Endothelial cell of umbilical vein (primary cell): ENCODE measurements at regions not wholly inside any gene's neighbourhood (a gene's known extent, or its start where the extent isn't known, plus 50 kb on each side); places are given as distances from the start of the nearest gene placed in this dataset.

Experiments used
- BruUV-seq: library from RNA; stranded (reverse); fragments of 400-500 nt; replicated peaks from 2 replicates; lab custom pipeline; 2021; lab: Mats Ljungman, UMichigan
- CTCF ChIA-PET: fragments of 300-600, 350-600 bp; sonication (Branson Sonifier 250); formaldehyde crosslinking; loops from one replicate; lab custom pipeline; 2021; ENCODE audit warnings: antibody characterized with exemption, inconsistent platforms; lab: Charles Lee
- POLR2A ChIA-PET: fragments of 300-600, 350-600 bp; sonication (Branson Sonifier 250); formaldehyde crosslinking; loops from one replicate; lab custom pipeline; 2021; ENCODE audit warnings: antibody characterized with exemption, inconsistent platforms; lab: Charles Lee
- DNase-seq: peaks from one replicate; pipeline ENCODE4 v3.0.0-alpha.2; 2011; ENCODE audit warnings: low read depth, low spot score
- FAIRE-seq: peaks from 2 replicates; lab custom pipeline; 2011; peaks lifted over from hg19 to GRCh38; lab: Jason Lieb, UNC
- H2AFZ ChIP-seq: 2 replicates; pipeline ENCODE4 v1.6.0; 2012; ENCODE audit warnings: low read depth, low read length, control low read depth, inconsistent platforms
- H3K27ac ChIP-seq: 2 replicates; pipeline ENCODE4 v1.5.1; 2011; ENCODE audit warnings: low read depth, mild to moderate bottlenecking, control low read depth, low read length, moderate library complexity; ENCODE audit not compliant: insufficient read depth
- H3K27me3 ChIP-seq, 2 experiments: 2 replicates each; pipeline versions ENCODE4 v1.6.0 to v1.6.1; 2011; ENCODE audit warnings: low read length in 2 of 2, mixed read lengths in 1 of 2; ENCODE audit not compliant: control insufficient read depth in 2 of 2, insufficient read depth in 2 of 2
- H3K36me3 ChIP-seq, 2 experiments: 2 replicates in 1 of 2; 3 replicates in 1 of 2; pipeline ENCODE4 v1.5.1; 2011; ENCODE audit warnings: low read length in 2 of 2, mild to moderate bottlenecking in 1 of 2, moderate library complexity in 1 of 2; ENCODE audit not compliant: control insufficient read depth in 2 of 2, insufficient read depth in 2 of 2; ENCODE audit errors: extremely low read depth in 1 of 2
- H3K4me1 ChIP-seq: 3 replicates; pipeline ENCODE4 v1.5.1; 2011; ENCODE audit warnings: mild to moderate bottlenecking, low read length; ENCODE audit not compliant: control insufficient read depth, insufficient read depth; ENCODE audit errors: extremely low read depth
- H3K4me2 ChIP-seq: 2 replicates; pipeline ENCODE4 v1.6.1; 2011; ENCODE audit warnings: low read length, control low read depth, mixed read lengths; ENCODE audit not compliant: insufficient read depth
- H3K4me3 ChIP-seq, 3 experiments: fragments of 200-600 bp in 1 of 3; sonication (generic), shearing (Covaris generic) in 1 of 3; replicated peaks in 1 of 3; 2 replicates each; pipeline ENCODE4 v1.5.1; 2011 to 2016; ENCODE audit warnings: control low read depth in 3 of 3, low read length in 3 of 3, mild to moderate bottlenecking in 2 of 3, inconsistent platforms in 1 of 3, low read depth in 1 of 3, moderate library complexity in 1 of 3; ENCODE audit not compliant: insufficient read depth in 1 of 3
- H3K79me2 ChIP-seq: 2 replicates; pipeline ENCODE4 v1.6.0; 2012; ENCODE audit warnings: low read length, inconsistent platforms; ENCODE audit not compliant: control insufficient read depth, insufficient read depth
- H3K9ac ChIP-seq: replicated peaks from 2 replicates; pipeline ENCODE3; 2011; ENCODE audit warnings: low read length, control low read depth; ENCODE audit not compliant: insufficient read depth; ENCODE audit errors: extremely low read depth
- H3K9me1 ChIP-seq: replicated peaks from 3 replicates; pipeline ENCODE4 v1.6.0; 2011; ENCODE audit warnings: mild to moderate bottlenecking, low read length; ENCODE audit not compliant: control insufficient read depth, insufficient read depth; ENCODE audit errors: extremely low read depth
- H3K9me3 ChIP-seq: replicated peaks from 2 replicates; pipeline ENCODE4 v1.5.1; 2012; ENCODE audit warnings: low read length, inconsistent platforms; ENCODE audit not compliant: control insufficient read depth, insufficient read depth
- H4K20me1 ChIP-seq: replicated peaks from 2 replicates; pipeline ENCODE3; 2011; ENCODE audit warnings: mild to moderate bottlenecking, low read length; ENCODE audit not compliant: control insufficient read depth, insufficient read depth; ENCODE audit errors: extremely low read depth
- CTCF ChIP-seq, 2 donors: IDR thresholded peaks; 1 replicate in 1 of 2; 2 replicates in 1 of 2; pipeline ENCODE4 v1.5.1; 2011; ENCODE audit warnings: low read length in 2 of 2, mild to moderate bottlenecking in 2 of 2, moderate library complexity in 2 of 2, control low read depth in 1 of 2, inconsistent platforms in 1 of 2, low read depth in 1 of 2; ENCODE audit not compliant: insufficient read depth in 1 of 2; ENCODE audit errors: extremely low read depth in 1 of 2
- EZH2 ChIP-seq: IDR thresholded peaks from 2 replicates; pipeline ENCODE4 v1.6.1; 2012; ENCODE audit warnings: borderline replicate concordance, low read depth, mild to moderate bottlenecking, moderate library complexity, low read length, inconsistent platforms; ENCODE audit not compliant: severe bottlenecking
- FOS ChIP-seq: IDR thresholded peaks from 2 replicates; pipeline ENCODE4 v1.6.1; 2011; ENCODE audit warnings: mild to moderate bottlenecking, low read length, moderate library complexity, borderline replicate concordance; ENCODE audit not compliant: insufficient read depth
- GATA2 ChIP-seq: IDR thresholded peaks from 2 replicates; pipeline ENCODE4 v1.7.0; 2011; ENCODE audit warnings: low read depth, mild to moderate bottlenecking, moderate library complexity, mixed read lengths, low read length; ENCODE audit not compliant: insufficient read length, insufficient read depth
- JUN ChIP-seq: IDR thresholded peaks from 2 replicates; pipeline ENCODE4 v1.6.1; 2011; ENCODE audit warnings: borderline replicate concordance, low read depth; ENCODE audit not compliant: insufficient read length, insufficient read depth
- MAX ChIP-seq: IDR thresholded peaks from 2 replicates; pipeline ENCODE4 v1.6.1; 2011; ENCODE audit not compliant: insufficient read depth, insufficient read length
- MYC ChIP-seq: IDR thresholded peaks from one replicate; pipeline ENCODE4 v1.6.1; 2011; ENCODE audit warnings: mild to moderate bottlenecking, low read depth, low read length
- POLR2A ChIP-seq: IDR thresholded peaks from 2 replicates; pipeline ENCODE4 v1.6.1; 2012; ENCODE audit warnings: low read depth, mild to moderate bottlenecking, control low read depth, low read length
- POLR2AphosphoS5 ChIP-seq: IDR thresholded peaks from 2 replicates; pipeline ENCODE4 v1.6.1; 2012; ENCODE audit warnings: low read depth, mild to moderate bottlenecking, control low read depth, low read length, moderate library complexity; ENCODE audit not compliant: insufficient read depth
- dilution Hi-C: fragments of 300-500 bp; cut with MboI; formaldehyde crosslinking; loops from one replicate; pipeline ENCODE4 v1.15.0; 2019; ENCODE audit warnings: low sequenced_read_pairs; ENCODE audit not compliant: extremely low pct_ligation_motif_present
- intact Hi-C: fragments of 100-400 bp; cut with micrococcal nuclease; formaldehyde crosslinking; loops from one replicate; pipeline ENCODE4 v1.10.0; 2022

DNA sequence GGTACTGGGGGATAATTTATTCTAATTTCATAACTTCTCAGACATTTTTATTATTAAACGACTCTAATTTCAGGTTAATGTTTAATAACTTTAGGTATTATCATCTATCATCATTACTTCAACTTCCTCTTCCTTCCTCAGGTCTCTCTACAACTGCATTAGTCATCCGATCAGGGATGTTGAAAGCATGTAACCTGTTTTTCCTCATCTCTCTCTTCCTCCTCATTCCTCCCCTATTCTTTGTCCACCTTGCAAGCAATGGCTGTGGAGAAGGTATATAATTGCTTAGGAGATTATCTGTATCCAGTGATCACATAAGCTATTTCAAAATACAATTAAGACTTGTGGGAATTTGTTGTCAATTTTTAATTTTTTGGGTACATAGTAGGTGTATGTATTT lies 632.6 kb upstream of the DIAPH2 start:
- Histone ChIP-seq H3K9me1 (no peaks in the 10 kb centered on the region), H3K27me3 (no peaks in the 10 kb centered on the region), H3K36me3 (no peaks in the 10 kb centered on the region), H3K4me3 (no peak overlapping the region), H3K79me2 (no peaks in the 10 kb centered on the region), H3K9me3 (no peaks in the 10 kb centered on the region), H3K4me1 (no peaks in the 10 kb centered on the region), H3K4me2 (no peak overlapping the region), H3K9ac (no peak overlapping the region), H3K27ac (no peak overlapping the region), H2AFZ (no peak overlapping the region), H4K20me1 (no peaks in the 10 kb centered on the region)
- CTCF ChIA-PET = no interaction called here
- DNase-seq (no peak), FAIRE-seq (no peak)
- no TSS peak for BruUV-seq
- POLR2A ChIA-PET = no interaction called here
- TF ChIP-seq EZH2 (no peak), CTCF (IDR thresholded peaks at IDR 0.05; ENCODE audit: extremely low read depth in 1 of 2, insufficient read depth in 1 of 2, low read depth in 1 of 2, low read length in 2 of 2) (no peak), JUN (no peak), MYC (no peak), GATA2 (no peak), POLR2AphosphoS5 (no peak), FOS (no peak), MAX (no peak), POLR2A (no peak)
- dilution Hi-C loops = no loop called here
- intact Hi-C loops = no loop called here
